Transverse colon (tissue), 4 donors: ENCODE measurements at regions not wholly inside any gene's neighbourhood (a gene's known extent, or its start where the extent isn't known, plus 50 kb on each side); places are given as distances from the start of the nearest gene placed in this dataset.

Experiments used
- DNase-seq: peaks from one replicate; pipeline ENCODE4 v3.0.0-alpha.2; 2019
- H3K27ac ChIP-seq, 4 donors: fragments of 200-600 bp; sonication (generic); 2 replicates each; pipeline ENCODE4 v1.5.1; 2016 to 2018; ENCODE audit warnings: inconsistent platforms in 4 of 4
- H3K27me3 ChIP-seq: fragments of 200-600 bp; sonication (generic); 2 replicates; pipeline ENCODE4 v1.5.1; 2017; ENCODE audit warnings: inconsistent platforms
- H3K36me3 ChIP-seq, 4 donors: fragments of 200-600 bp; sonication (generic); 2 replicates each; pipeline ENCODE4 v1.5.1; 2017 to 2019; ENCODE audit warnings: inconsistent platforms in 4 of 4
- H3K4me1 ChIP-seq, 4 donors: fragments of 200-600 bp; sonication (generic); 2 replicates each; pipeline ENCODE4 v1.5.1; 2017 to 2020; ENCODE audit warnings: inconsistent platforms in 4 of 4
- H3K4me3 ChIP-seq, 4 donors: fragments of 200-600 bp; sonication (generic); 1 replicate in 1 of 4; 2 replicates in 3 of 4; pipeline versions ENCODE4 v1.5.1 to v1.6.1; 2017 to 2019; ENCODE audit warnings: inconsistent platforms in 4 of 4
- H3K9me3 ChIP-seq, 2 donors: fragments of 200-600 bp; sonication (generic); 2 replicates each; pipeline ENCODE4 v1.5.1; 2017 to 2019; ENCODE audit warnings: inconsistent platforms in 2 of 2
- CTCF ChIP-seq, 5 experiments: fragments of 200-600 bp in 3 of 5; fragments of 450-650 bp in 2 of 5; sonication (generic) in 3 of 5; IDR thresholded peaks; 1 replicate in 2 of 5; 2 replicates in 3 of 5; pipeline ENCODE4 v1.5.1; 2016 to 2017; ENCODE audit warnings: antibody characterized with exemption in 5 of 5, inconsistent platforms in 3 of 5, mild to moderate bottlenecking in 2 of 5, moderate library complexity in 1 of 5
- EP300 ChIP-seq: sonication (generic); formaldehyde crosslinking; IDR thresholded peaks from one replicate; pipeline ENCODE4 v1.6.1; 2017; ENCODE audit warnings: antibody characterized with exemption, low read depth
- POLR2A ChIP-seq: fragments of 450-650 bp; IDR thresholded peaks from one replicate; pipeline ENCODE4 v1.6.1; 2016; ENCODE audit warnings: antibody characterized with exemption, mild to moderate bottlenecking, moderate library complexity
- POLR2AphosphoS5 ChIP-seq, 3 donors: sonication (generic); formaldehyde crosslinking; IDR thresholded peaks; one replicate each; pipeline ENCODE4 v1.6.1; 2016; ENCODE audit warnings: antibody characterized with exemption in 3 of 3
- WGBS, 2 donors: methylation state at CpG; one replicate each; pipeline ENCODE4 v1.1.5; 2018; ENCODE audit warnings: low coverage in 1 of 2; 5-methylcytosine and 5-hydroxymethylcytosine counted together
- in situ Hi-C, 4 donors: fragments of 200-750 bp; cut with MboI; loops; one replicate each; pipeline versions ENCODE4 v1.15.0 to v1.15.1; 2017; ENCODE audit warnings: low sequenced_read_pairs in 3 of 4, low pct_ligation_motif_present in 1 of 4, low pct_unique_long_range_greater_than_20kb in 1 of 4
- intact Hi-C: fragments of 100-400 bp; cut with DNase I; formaldehyde crosslinking; loops from one replicate; pipeline ENCODE4 v1.15.1; 2023; ENCODE audit warnings: low total_unique reads

GRCh38 chr5:61904730-61905129, 401.3 kb upstream of the KIF2A start:
- Histone ChIP-seq H3K27me3 (no peaks in the 10 kb centered on the region), H3K4me1 (no peaks in the 10 kb centered on the region), H3K9me3 (no peaks in the 10 kb centered on the region), H3K36me3 (no peaks in the 10 kb centered on the region), H3K27ac (no peak overlapping the region), H3K4me3 (no peak overlapping the region)
- in situ Hi-C loops: no loop called here
- WGBS, 2 donors: 58 to 69% methylated on average over 1 of the region's 1 CpG
- intact Hi-C loops: no loop called here
- no peak for TF ChIP-seq POLR2A
- DNase-seq: no peak

DNA sequence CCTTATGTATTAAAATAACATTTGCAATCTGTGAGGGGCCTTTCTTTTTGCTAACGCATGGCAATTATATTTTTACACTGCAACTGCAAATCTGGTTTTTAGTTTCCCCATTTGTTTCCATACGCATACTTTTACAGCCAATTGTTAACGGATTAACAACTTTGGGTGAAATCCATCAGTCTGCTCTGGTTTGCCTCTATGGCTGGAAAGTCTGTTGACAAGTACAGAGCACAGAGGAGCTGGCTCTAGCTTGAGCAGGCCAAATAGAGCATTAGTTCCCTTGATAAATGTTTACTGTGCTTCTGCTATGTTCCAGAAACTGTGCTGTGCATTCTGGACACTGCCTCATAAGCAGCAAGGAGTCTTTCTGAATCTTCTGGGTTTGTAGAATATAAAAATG, 400.4 kb upstream of the KIF2A start:
- in situ Hi-C loops (no loop called here), intact Hi-C loops (no loop called here)
- Histone ChIP-seq H3K27me3 (no peaks in the 10 kb centered on the region), H3K27ac (peak overlapping the region in 1 of 4 donors; percentile 24), H3K4me1 (no peaks in the 10 kb centered on the region), H3K9me3 (no peaks in the 10 kb centered on the region), H3K4me3 (no peak overlapping the region), H3K36me3 (no peaks in the 10 kb centered on the region)
- 49 to 65% methylated on average over 3 of the region's 3 CpGs for WGBS, 2 donors
- no peak for TF ChIP-seq POLR2A
- TF ChIP-seq POLR2AphosphoS5 (IDR thresholded peaks at IDR 0.05): peak in 1 of 3 donors; percentile 42
- TF ChIP-seq EP300: no peak
- TF ChIP-seq CTCF (IDR thresholded peaks at IDR 0.05): no peak
- DNase-seq: no peak

GRCh38 chr5:61906820-61907219, 399.2 kb upstream of the KIF2A start:
- no peaks in the 10 kb centered on the region for H3K36me3 ChIP-seq
- H3K27ac ChIP-seq: no peak overlapping the region
- H3K9me3 ChIP-seq: no peaks in the 10 kb centered on the region
- no peaks in the 10 kb centered on the region for H3K4me1 ChIP-seq
- TF ChIP-seq EP300 (no peak), POLR2AphosphoS5 (IDR thresholded peaks at IDR 0.05) (no peak), POLR2A (no peak), CTCF (IDR thresholded peaks at IDR 0.05) (no peak)
- in situ Hi-C loops: no loop called here
- no peak overlapping the region for H3K4me3 ChIP-seq
- 65 to 66% methylated on average over 5 of the region's 5 CpGs for WGBS, 2 donors
- intact Hi-C loops: no loop called here
- no peaks in the 10 kb centered on the region for H3K27me3 ChIP-seq
- DNase-seq: no peak

GRCh38 chr5:61907995-61908394, 398.0 kb upstream of the KIF2A start:
- in situ Hi-C loops: no loop called here
- Histone ChIP-seq H3K9me3 (no peaks in the 10 kb centered on the region), H3K4me1 (no peaks in the 10 kb centered on the region), H3K4me3 (no peak overlapping the region), H3K27ac (no peak overlapping the region), H3K36me3 (no peaks in the 10 kb centered on the region), H3K27me3 (no peaks in the 10 kb centered on the region)
- intact Hi-C loops: no loop called here
- WGBS, 2 donors: 83 to 85% methylated on average over 1 to 4 of the region's 4 CpGs
- TF ChIP-seq CTCF (IDR thresholded peaks at IDR 0.05) (no peak), POLR2A (no peak), POLR2AphosphoS5 (IDR thresholded peaks at IDR 0.05) (no peak), EP300 (no peak)
- no peak for DNase-seq

- no peaks in the 10 kb centered on the region for H3K9me3 ChIP-seq
- no peaks in the 10 kb centered on the region for H3K36me3 ChIP-seq
- TF ChIP-seq CTCF (IDR thresholded peaks at IDR 0.05): no peak
- TF ChIP-seq EP300: no peak
- TF ChIP-seq POLR2AphosphoS5 (IDR thresholded peaks at IDR 0.05): no peak
- no peak for TF ChIP-seq POLR2A
- WGBS, 2 donors: 90% methylated on average over 2 of the region's 2 CpGs; no CpG with 5 or more reads in 1 of the 2 donors
- in situ Hi-C loops: no loop called here
- H3K4me1 ChIP-seq: no peaks in the 10 kb centered on the region
- no peak for DNase-seq
- H3K27ac ChIP-seq: no peak overlapping the region
- H3K27me3 ChIP-seq: no peaks in the 10 kb centered on the region
- intact Hi-C loops: no loop called here
- H3K4me3 ChIP-seq: no peak overlapping the region
Measured at GRCh38 chr5:61910771-61911170, 395.2 kb upstream of the KIF2A start.
